Body of pancreas (tissue), 4 donors: ENCODE measurements at regions not wholly inside any gene's neighbourhood (a gene's known extent, or its start where the extent isn't known, plus 50 kb on each side); places are given as distances from the start of the nearest gene placed in this dataset.

Experiments used
- POLR2A ChIP-seq, 3 donors: fragments of 450-650 bp; IDR thresholded peaks; one replicate each; pipeline ENCODE4 v1.6.1; 2016; ENCODE audit warnings: antibody characterized with exemption in 3 of 3, mild to moderate bottlenecking in 2 of 3
- TF ChIP-seq, protein P1 (sequence below), 7 experiments: fragments of 450-650 bp in 4 of 7; fragments of 200-600 bp in 3 of 7; sonication (generic) in 3 of 7; IDR thresholded peaks; one replicate each; pipeline ENCODE4 v1.5.1; 2016 to 2019; ENCODE audit warnings: antibody characterized with exemption in 7 of 7

- TF ChIP-seq, protein P1, sequence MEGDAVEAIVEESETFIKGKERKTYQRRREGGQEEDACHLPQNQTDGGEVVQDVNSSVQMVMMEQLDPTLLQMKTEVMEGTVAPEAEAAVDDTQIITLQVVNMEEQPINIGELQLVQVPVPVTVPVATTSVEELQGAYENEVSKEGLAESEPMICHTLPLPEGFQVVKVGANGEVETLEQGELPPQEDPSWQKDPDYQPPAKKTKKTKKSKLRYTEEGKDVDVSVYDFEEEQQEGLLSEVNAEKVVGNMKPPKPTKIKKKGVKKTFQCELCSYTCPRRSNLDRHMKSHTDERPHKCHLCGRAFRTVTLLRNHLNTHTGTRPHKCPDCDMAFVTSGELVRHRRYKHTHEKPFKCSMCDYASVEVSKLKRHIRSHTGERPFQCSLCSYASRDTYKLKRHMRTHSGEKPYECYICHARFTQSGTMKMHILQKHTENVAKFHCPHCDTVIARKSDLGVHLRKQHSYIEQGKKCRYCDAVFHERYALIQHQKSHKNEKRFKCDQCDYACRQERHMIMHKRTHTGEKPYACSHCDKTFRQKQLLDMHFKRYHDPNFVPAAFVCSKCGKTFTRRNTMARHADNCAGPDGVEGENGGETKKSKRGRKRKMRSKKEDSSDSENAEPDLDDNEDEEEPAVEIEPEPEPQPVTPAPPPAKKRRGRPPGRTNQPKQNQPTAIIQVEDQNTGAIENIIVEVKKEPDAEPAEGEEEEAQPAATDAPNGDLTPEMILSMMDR (IDR thresholded peaks at IDR 0.05): no peak
- no peak for TF ChIP-seq POLR2A (IDR thresholded peaks at IDR 0.05)
Observed at GRCh38 chr1:80251591-80251990, 1245.1 kb upstream of the ADGRL4 start.
